ENCODE measurements at regions not wholly inside any gene's neighbourhood (a gene's known extent, or its start where the extent isn't known, plus 50 kb on each side); places are given as distances from the start of the nearest gene placed in this dataset.

DNA sequence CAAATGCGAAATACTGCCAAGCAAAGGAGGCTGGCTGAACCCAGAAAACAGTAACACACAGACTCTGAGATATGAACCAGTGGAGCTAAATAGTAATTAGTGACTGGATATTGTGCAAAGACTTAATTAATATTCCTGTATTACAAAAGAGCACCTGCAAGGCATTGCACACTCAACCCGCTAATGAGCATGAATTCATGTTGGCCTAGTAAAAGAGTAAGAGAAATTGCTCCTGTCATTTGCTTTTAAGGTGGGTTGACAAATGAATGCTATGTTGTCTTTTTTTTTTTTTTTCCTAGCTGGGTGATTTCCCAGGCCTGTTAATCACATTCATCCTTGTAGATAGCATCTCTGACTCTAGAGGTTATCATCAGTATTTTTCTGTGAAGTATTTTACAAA is 87.0 kb upstream of the CERS6 start:
- Histone ChIP-seq H3K4me2 (ENCODE audit: low read depth, low read length, poor library complexity, severe bottlenecking) (no peak overlapping the region), H3K27me3 (ENCODE audit: low read length) (no peaks in the 10 kb centered on the region), H3K9ac (ENCODE audit: low read length) (no peak overlapping the region), H3K27ac (ENCODE audit: low read depth, low read length) (no peak overlapping the region), H4K20me1 (ENCODE audit: low read depth, low read length) (no peaks in the 10 kb centered on the region), H3K4me3 (ENCODE audit: insufficient read depth, low read length, poor library complexity, severe bottlenecking) (no peak overlapping the region), H3K9me2 (replicated peaks; ENCODE audit: insufficient read depth, low read length) (no peaks in the 10 kb centered on the region), H3K79me2 (ENCODE audit: insufficient read depth, low read length) (no peaks in the 10 kb centered on the region), H3K9me3 (ENCODE audit: insufficient read depth, low read length) (no peaks in the 10 kb centered on the region), H2AFZ (ENCODE audit: low read depth, low read length, severe bottlenecking) (no peak overlapping the region), H3F3A (ENCODE audit: insufficient read depth) (no peaks in the 10 kb centered on the region), H3K36me3 (ENCODE audit: low read length) (no peaks in the 10 kb centered on the region)
- TF ChIP-seq, protein P1, sequence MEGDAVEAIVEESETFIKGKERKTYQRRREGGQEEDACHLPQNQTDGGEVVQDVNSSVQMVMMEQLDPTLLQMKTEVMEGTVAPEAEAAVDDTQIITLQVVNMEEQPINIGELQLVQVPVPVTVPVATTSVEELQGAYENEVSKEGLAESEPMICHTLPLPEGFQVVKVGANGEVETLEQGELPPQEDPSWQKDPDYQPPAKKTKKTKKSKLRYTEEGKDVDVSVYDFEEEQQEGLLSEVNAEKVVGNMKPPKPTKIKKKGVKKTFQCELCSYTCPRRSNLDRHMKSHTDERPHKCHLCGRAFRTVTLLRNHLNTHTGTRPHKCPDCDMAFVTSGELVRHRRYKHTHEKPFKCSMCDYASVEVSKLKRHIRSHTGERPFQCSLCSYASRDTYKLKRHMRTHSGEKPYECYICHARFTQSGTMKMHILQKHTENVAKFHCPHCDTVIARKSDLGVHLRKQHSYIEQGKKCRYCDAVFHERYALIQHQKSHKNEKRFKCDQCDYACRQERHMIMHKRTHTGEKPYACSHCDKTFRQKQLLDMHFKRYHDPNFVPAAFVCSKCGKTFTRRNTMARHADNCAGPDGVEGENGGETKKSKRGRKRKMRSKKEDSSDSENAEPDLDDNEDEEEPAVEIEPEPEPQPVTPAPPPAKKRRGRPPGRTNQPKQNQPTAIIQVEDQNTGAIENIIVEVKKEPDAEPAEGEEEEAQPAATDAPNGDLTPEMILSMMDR (IDR thresholded peaks at IDR 0.05; ENCODE audit: insufficient read depth, low read length, poor library complexity, severe bottlenecking), result no peak
- no peak for TF ChIP-seq EZH2phosphoT487 (conservative IDR thresholded peaks at IDR 0.05; ENCODE audit: low read length)

DNA sequence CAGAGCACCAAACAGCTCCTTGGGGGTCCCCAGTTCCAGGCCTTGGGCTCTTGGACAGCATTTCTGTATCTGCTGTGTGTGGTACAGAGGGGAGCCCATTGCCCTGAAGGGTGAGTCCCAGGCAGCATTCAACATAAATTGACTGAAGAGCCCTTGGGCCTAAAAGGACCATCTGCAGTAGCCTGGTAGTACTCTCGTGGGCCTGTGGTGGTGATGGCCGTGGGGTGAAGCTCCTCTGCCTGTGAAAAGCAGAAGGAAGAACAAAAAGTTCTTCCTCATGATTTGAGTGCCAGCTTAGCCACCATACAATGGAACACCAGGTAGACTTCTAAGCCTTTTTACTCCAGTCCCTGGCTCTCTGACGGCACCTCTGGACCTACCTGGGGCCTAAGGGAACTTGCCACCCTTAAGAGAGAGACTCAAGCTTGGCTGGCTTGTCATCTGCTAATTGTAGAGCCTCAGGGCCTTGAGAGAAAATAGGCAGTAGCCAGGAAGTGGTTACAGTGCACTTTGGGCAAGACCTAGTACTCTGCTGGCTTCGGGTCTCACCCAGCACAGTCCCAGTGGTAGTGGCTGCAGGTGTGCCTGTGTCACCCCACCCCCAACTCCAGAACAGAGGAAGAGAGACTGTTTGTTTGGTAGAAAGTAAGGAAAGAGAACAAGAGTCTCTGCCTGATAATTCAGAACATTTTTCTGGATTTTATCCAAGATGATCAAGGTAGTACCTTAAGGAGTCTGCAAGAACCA is 84.6 kb upstream of the CERS6 start:
- Histone ChIP-seq H3K9ac (ENCODE audit: low read length) (no peak overlapping the region), H3K79me2 (ENCODE audit: insufficient read depth, low read length) (no peaks in the 10 kb centered on the region), H4K20me1 (ENCODE audit: low read depth, low read length) (no peaks in the 10 kb centered on the region), H2AFZ (ENCODE audit: low read depth, low read length, severe bottlenecking) (no peak overlapping the region), H3K9me3 (ENCODE audit: insufficient read depth, low read length) (no peaks in the 10 kb centered on the region), H3K36me3 (ENCODE audit: low read length) (no peaks in the 10 kb centered on the region), H3K27me3 (ENCODE audit: low read length) (no peaks in the 10 kb centered on the region), H3K4me3 (ENCODE audit: insufficient read depth, low read length, poor library complexity, severe bottlenecking) (no peak overlapping the region), H3K4me2 (ENCODE audit: low read depth, low read length, poor library complexity, severe bottlenecking) (no peak overlapping the region), H3F3A (ENCODE audit: insufficient read depth) (no peaks in the 10 kb centered on the region), H3K27ac (ENCODE audit: low read depth, low read length) (no peak overlapping the region), H3K9me2 (replicated peaks; ENCODE audit: insufficient read depth, low read length) (no peaks in the 10 kb centered on the region)
- no peak for TF ChIP-seq EZH2phosphoT487 (conservative IDR thresholded peaks at IDR 0.05; ENCODE audit: low read length)
- TF ChIP-seq, protein P1 (IDR thresholded peaks at IDR 0.05; ENCODE audit: insufficient read depth, low read length, poor library complexity, severe bottlenecking), result no peak

DNA sequence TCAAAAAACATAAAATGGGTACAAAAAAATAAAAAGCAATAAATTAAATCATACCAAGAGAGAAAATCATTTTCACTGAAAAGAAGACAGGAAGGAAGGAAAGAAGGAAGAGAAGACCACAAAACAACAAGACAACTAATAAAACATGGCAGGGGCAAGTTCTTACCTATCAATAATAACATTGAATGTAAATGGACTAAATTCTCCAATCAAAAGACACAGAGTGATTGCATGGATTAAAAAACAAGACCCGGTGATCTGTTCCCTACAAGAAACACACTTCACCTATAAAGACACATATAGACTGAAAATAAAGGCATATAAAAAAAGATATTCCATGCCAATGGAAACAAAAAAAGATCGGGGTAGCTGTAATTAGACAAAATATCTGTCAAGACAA is 82.6 kb upstream of the CERS6 start:
- Histone ChIP-seq H3K4me3 (ENCODE audit: insufficient read depth, low read length, poor library complexity, severe bottlenecking) (no peak overlapping the region), H3K4me2 (ENCODE audit: low read depth, low read length, poor library complexity, severe bottlenecking) (no peak overlapping the region), H3K36me3 (ENCODE audit: low read length) (no peaks in the 10 kb centered on the region), H3K9me2 (replicated peaks; ENCODE audit: insufficient read depth, low read length) (no peaks in the 10 kb centered on the region), H3K9me3 (ENCODE audit: insufficient read depth, low read length) (no peaks in the 10 kb centered on the region), H3F3A (ENCODE audit: insufficient read depth) (no peaks in the 10 kb centered on the region), H4K20me1 (ENCODE audit: low read depth, low read length) (no peaks in the 10 kb centered on the region), H2AFZ (ENCODE audit: low read depth, low read length, severe bottlenecking) (no peak overlapping the region), H3K79me2 (ENCODE audit: insufficient read depth, low read length) (no peaks in the 10 kb centered on the region), H3K27me3 (ENCODE audit: low read length) (no peaks in the 10 kb centered on the region), H3K9ac (ENCODE audit: low read length) (no peak overlapping the region), H3K27ac (ENCODE audit: low read depth, low read length) (no peak overlapping the region)
- no peak for TF ChIP-seq EZH2phosphoT487 (conservative IDR thresholded peaks at IDR 0.05; ENCODE audit: low read length)
- TF ChIP-seq, protein P1 (IDR thresholded peaks at IDR 0.05; ENCODE audit: insufficient read depth, low read length, poor library complexity, severe bottlenecking), result no peak
